Muscle layer of duodenum (tissue), 2 donors: ENCODE measurements at regions not wholly inside any gene's neighbourhood (a gene's known extent, or its start where the extent isn't known, plus 50 kb on each side); places are given as distances from the start of the nearest gene placed in this dataset.

Source experiments
- H3K27ac ChIP-seq: one replicate; pipeline ENCODE4 v1.7.0; 2013; ENCODE audit warnings: mild to moderate bottlenecking, low read length
- H3K27me3 ChIP-seq: one replicate; pipeline ENCODE4 v1.7.0; 2013; ENCODE audit warnings: low read depth, mild to moderate bottlenecking, control low read depth, low read length
- H3K36me3 ChIP-seq, 2 donors: one replicate each; pipeline ENCODE4 v1.7.0; 2013; ENCODE audit warnings: low read length in 2 of 2, control low read depth in 1 of 2, mild to moderate bottlenecking in 1 of 2; ENCODE audit not compliant: insufficient read depth in 2 of 2, control insufficient read depth in 1 of 2
- H3K4me1 ChIP-seq, 2 donors: one replicate each; pipeline ENCODE4 v1.7.0; 2013; ENCODE audit warnings: low read length in 2 of 2, mild to moderate bottlenecking in 2 of 2, control low read depth in 1 of 2, moderate library complexity in 1 of 2; ENCODE audit not compliant: insufficient read depth in 2 of 2, control insufficient read depth in 1 of 2
- H3K4me3 ChIP-seq, 2 donors: one replicate each; pipeline ENCODE4 v1.7.0; 2013; ENCODE audit warnings: low read length in 2 of 2, low read depth in 1 of 2, mild to moderate bottlenecking in 1 of 2
- H3K9me3 ChIP-seq, 2 donors: one replicate each; pipeline ENCODE4 v1.7.0; 2013; ENCODE audit warnings: low read length in 2 of 2, control low read depth in 1 of 2, mild to moderate bottlenecking in 1 of 2; ENCODE audit not compliant: control insufficient read depth in 1 of 2
- donor health status: healthy.

DNA sequence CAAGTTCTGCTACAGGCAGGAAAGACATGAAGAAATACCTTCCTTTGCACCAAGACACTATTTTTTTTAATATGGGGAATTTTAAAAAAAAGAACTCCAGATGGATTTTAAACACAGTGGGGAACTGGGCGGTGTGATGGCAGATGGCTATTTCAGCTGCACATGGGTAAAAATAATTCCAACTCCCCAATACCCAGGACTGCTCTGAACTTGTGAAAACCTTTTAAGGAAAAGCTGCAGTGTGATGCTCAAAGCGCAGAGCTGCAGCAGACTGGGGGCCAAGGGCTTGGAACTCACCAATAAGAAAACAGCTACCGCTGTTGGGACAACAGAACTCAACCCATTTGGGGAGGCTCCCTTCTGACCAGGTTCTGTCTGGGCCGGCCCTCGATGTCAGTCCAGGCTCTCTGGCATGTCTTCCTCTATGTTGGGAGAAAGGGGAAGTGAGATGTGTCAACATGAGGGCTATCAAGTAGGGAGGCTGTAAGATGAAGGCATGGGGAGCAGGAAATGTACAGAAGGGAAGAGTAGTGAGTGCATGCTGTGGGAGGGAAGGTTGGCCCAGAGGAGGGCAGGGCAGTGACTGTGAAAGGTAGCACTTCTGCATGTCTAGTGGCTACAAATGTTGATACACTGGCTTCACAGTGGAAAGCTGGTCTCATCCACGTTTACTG lies 64.0 kb upstream of the SLC14A2 start:
- Histone ChIP-seq H3K27me3 (no peaks in the 10 kb centered on the region), H3K4me1 (no peaks in the 10 kb centered on the region), H3K9me3 (no peaks in the 10 kb centered on the region), H3K27ac (no peak overlapping the region), H3K36me3 (no peaks in the 10 kb centered on the region), H3K4me3 (no peak overlapping the region)

DNA sequence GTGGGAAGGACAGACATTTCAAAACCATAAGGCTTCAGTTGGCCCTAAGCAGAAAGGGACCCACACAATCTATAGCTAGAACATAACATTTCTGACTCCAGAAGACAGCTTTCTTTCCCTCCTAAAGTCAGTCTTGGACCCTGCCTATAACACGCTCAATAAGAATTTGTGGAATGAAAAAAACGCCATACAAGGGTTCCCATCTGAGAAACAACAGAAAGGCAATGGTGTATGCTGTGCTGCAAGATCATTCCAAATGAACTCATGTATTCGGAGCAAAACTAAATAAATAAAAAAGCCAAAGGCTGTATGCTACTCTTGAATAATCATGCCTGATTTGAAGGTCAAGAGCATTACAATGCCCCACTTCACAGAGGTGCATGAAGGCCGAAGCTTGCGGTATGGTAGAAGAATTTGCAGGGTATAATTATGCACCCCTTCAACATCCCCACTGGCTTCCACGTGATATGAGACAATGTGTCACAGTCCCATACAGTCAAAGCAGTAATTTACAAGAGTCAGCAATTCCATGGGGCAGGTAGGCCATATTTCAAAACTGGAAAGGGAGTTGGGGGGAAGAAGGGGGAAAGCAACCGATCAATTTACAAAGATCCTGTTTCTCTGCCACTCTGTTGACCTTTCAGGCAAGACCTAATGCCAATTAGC lies 61.4 kb upstream of the SLC14A2 start:
- no peaks in the 10 kb centered on the region for H3K4me1 ChIP-seq
- no peaks in the 10 kb centered on the region for H3K27me3 ChIP-seq
- H3K9me3 ChIP-seq: no peaks in the 10 kb centered on the region
- no peaks in the 10 kb centered on the region for H3K36me3 ChIP-seq
- no peak overlapping the region for H3K27ac ChIP-seq
- no peak overlapping the region for H3K4me3 ChIP-seq

DNA sequence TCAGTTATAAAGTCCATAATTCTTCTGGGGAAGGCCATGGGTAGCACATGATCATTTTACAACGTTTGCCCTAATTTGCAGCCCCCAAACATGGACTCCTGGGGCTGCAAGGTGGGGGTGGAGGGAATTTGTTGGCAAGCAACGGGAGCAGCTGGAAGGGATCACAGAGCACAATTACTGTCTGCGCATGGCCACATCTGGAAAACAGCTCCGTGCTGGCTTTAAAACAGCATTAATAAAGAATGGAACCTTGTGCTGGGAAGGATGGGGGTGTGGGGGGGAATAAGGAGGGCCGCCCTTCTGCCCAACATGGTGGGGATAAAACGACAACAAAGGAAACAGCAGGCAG lies 60.9 kb upstream of the SLC14A2 start:
- no peaks in the 10 kb centered on the region for H3K9me3 ChIP-seq
- H3K4me1 ChIP-seq: no peaks in the 10 kb centered on the region
- no peak overlapping the region for H3K4me3 ChIP-seq
- no peak overlapping the region for H3K27ac ChIP-seq
- no peaks in the 10 kb centered on the region for H3K27me3 ChIP-seq
- H3K36me3 ChIP-seq: no peaks in the 10 kb centered on the region

DNA sequence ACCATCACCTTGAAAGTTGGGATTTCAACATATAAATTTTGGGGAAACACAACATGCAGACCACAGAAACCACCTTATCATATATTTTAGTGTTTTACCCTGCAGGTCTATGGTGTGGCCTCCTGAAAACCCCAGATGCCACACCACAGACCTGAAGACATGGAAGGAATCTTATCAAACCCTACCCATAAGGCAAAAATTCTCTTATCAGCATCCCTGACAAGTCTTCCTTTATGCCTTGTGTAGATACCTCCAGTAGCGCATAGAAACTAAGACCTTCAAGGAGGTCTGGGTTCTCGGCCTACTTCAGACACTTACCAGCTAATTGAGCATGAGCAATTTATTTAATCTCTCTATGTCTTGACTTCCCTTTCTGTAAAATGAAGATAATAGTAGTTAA lies 59.1 kb upstream of the SLC14A2 start:
- no peaks in the 10 kb centered on the region for H3K9me3 ChIP-seq
- H3K4me1 ChIP-seq: no peaks in the 10 kb centered on the region
- H3K27ac ChIP-seq: no peak overlapping the region
- H3K36me3 ChIP-seq: no peaks in the 10 kb centered on the region
- no peak overlapping the region for H3K4me3 ChIP-seq
- no peaks in the 10 kb centered on the region for H3K27me3 ChIP-seq

DNA sequence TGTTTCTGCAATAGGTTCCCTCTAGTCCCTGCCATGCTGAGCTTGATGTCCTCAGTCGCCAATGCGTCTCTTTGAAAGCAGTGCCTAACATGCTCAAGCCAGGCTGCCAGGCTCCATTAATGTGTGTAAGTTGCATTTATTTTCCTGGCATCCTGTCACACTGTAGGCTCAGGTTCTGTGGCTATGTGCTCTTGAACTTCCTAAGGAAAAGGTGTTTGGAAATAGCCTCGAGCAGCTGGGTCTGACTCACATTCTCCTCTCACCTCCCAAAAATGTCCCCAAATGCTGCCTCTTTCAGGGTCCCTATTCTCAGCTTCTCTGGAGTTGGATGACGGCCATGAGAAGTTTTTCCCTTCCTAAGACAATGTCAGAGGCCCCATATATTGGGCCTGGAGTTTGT lies 58.0 kb upstream of the SLC14A2 start:
- Histone ChIP-seq H3K27ac (no peak overlapping the region), H3K27me3 (no peaks in the 10 kb centered on the region), H3K9me3 (no peaks in the 10 kb centered on the region), H3K36me3 (no peaks in the 10 kb centered on the region), H3K4me1 (no peaks in the 10 kb centered on the region), H3K4me3 (no peak overlapping the region)

DNA sequence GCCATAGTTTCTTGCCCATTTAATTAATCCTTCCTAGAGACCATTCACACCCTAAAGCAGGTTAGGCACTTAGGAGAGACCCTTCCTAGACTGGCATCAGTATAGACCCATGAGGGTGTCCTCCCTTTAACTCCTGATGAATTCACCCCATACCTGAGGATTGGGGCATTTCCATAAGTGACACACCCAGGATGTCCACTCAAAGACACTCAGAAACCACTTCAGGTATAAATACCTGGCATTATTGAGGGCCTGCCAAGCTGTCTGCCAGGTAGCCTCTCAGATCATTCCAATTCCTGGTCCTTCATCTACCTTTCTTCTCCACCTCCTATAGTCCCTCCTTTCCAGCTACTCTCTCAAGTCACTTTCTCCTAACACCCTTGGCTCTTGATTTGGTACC lies 57.5 kb upstream of the SLC14A2 start:
- H3K36me3 ChIP-seq: no peaks in the 10 kb centered on the region
- H3K4me1 ChIP-seq: peaks cover 0 to 4% of the 10 kb centered on the region in 2 donors
- H3K9me3 ChIP-seq: no peaks in the 10 kb centered on the region
- H3K4me3 ChIP-seq: no peak overlapping the region
- no peaks in the 10 kb centered on the region for H3K27me3 ChIP-seq
- H3K27ac ChIP-seq: no peak overlapping the region

DNA sequence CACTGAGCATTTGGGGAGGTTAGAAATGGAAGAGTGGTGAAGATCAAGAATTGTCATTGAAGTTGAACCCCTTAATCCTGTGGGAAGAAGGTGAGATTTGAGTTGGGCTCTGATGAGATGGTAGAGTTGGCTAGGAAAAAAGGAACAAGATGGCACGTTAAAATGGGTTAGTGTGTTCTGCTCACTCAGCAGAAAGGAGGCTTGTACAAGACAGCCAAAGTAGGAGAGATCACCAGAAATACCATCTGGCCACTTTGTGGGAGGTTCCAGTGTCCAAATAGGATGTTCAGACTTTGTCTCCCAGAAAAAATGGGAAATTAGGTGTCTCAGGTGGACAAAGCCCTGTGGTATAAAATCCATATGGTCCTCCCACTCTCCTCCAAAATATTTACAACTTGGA lies 56.0 kb upstream of the SLC14A2 start:
- Histone ChIP-seq H3K27me3 (no peaks in the 10 kb centered on the region), H3K4me3 (no peak overlapping the region), H3K9me3 (no peaks in the 10 kb centered on the region), H3K27ac (no peak overlapping the region), H3K36me3 (no peaks in the 10 kb centered on the region), H3K4me1 (peaks cover 0 to 6% of the 10 kb centered on the region in 2 donors)

DNA sequence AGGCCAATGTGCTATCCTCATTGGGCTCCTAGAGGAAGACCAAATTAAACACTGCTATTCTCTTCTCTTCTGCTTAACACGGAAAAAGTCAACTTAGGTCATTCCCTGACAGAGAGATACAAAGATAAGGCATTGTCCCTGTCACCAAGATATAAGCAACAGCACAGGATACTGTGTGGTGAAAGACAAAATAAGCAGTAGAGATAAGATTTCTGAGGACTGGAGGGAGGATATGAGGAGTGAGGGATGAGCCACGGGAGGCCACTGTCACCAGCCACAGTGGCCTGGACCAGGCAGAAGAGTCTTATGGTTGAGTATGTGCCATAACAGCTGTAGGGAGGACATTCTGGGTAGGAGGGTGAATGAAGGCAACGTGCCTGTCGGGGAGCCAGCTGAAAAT lies 54.4 kb upstream of the SLC14A2 start:
- no peaks in the 10 kb centered on the region for H3K9me3 ChIP-seq
- H3K36me3 ChIP-seq: no peaks in the 10 kb centered on the region
- H3K27ac ChIP-seq: no peak overlapping the region
- H3K4me3 ChIP-seq: no peak overlapping the region
- peaks cover 0 to 6% of the 10 kb centered on the region in 2 donors for H3K4me1 ChIP-seq
- H3K27me3 ChIP-seq: no peaks in the 10 kb centered on the region

DNA sequence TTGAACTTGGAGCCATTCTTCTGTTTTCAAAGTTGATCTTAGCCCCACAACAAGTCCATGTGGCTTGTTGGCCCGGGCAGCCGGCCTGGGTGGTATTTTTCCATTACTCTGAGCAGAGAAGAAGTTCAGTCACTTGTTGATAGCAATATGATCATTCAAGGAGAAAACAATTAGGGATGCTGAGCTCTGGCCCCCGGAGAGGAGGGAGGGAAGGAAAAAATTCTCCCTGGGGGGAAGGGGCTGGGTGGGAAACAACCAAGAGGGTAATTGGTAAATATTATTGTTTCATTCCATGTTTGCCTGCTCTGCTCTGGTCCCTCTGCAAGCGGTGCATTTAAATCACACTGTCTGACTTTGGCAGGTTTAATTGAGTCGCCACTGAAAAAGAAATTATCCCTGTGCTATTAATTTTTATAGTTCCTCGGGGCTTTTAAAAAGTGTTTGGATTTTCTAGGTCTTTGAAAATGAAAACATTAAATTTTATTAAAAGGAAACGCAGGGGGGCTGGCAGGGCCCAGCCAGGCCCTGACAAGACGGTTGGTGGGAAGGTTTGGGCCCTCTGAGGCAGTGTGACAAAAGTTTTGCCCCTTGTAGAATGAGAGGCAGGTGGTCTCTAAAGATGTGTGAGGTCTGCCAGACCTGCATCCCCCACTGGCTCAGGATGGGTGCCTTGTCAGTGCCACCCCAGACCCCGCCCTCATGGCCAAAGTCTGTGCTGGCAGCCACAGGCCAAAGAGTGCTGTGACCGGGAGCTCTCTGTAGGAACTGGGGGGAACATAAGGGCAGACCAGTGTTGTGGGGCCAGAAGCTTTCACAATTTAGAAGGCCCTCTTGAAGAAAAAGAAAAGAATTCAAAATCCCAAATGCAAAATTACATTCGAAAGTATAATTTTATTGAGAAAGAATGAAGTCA lies 52.5 kb upstream of the SLC14A2 start:
- Histone ChIP-seq H3K27me3 (no peaks in the 10 kb centered on the region), H3K36me3 (no peaks in the 10 kb centered on the region), H3K9me3 (no peaks in the 10 kb centered on the region), H3K4me1 (peaks cover 0 to 19% of the 10 kb centered on the region in 2 donors), H3K27ac (no peak overlapping the region), H3K4me3 (no peak overlapping the region)

DNA sequence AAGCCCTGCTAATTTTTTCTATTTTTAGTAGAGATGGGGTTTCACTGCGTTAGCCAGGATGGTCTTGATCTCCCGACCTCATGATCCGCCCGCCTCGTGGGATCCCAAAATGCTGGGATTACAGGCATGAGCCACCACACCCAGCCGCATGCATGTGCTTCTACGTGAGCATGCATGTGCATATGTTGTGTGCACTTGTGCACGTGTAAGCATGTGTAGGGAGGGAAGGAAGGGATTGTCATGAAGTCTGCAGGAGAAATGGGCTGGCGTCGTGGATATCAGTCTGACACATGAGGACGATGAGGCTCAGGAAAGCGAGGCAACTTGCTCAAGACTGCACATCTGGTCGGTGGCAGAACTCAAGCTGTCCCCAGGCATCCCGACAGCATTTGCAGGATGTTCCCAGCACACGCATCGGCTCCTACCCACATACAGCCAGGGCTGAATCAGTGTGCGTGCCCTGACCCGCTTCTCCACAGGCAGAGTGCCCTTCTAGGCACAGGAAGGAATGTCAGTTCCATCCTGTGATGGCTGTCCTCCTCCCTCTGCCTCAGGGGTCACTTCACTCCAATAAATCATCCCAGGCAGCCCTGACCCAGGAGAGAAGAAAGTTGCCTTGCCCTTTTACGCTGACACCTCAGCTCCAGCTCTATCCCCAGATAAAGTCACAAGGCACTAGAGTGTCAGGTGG lies 49.9 kb upstream of the SLC14A2 start:
- no peak overlapping the region for H3K27ac ChIP-seq
- no peaks in the 10 kb centered on the region for H3K36me3 ChIP-seq
- no peak overlapping the region for H3K4me3 ChIP-seq
- peaks cover 0 to 19% of the 10 kb centered on the region in 2 donors for H3K4me1 ChIP-seq
- no peaks in the 10 kb centered on the region for H3K27me3 ChIP-seq
- no peaks in the 10 kb centered on the region for H3K9me3 ChIP-seq
